SK-N-SH (cell line): ENCODE measurements at regions not wholly inside any gene's neighbourhood (a gene's known extent, or its start where the extent isn't known, plus 50 kb on each side); places are given as distances from the start of the nearest gene placed in this dataset.

Experiments
- CTCF ChIP-seq: fragments of 200-600 bp; sonication (generic); IDR thresholded peaks from 2 replicates; pipeline ENCODE4 v1.6.1; 2017; ENCODE audit warnings: antibody characterized with exemption, mild to moderate bottlenecking, moderate library complexity
- ELF1 ChIP-seq: IDR thresholded peaks from 2 replicates; pipeline ENCODE4 v1.4.0; 2012
- EP300 ChIP-seq, 2 experiments: IDR thresholded peaks; 2 replicates each; pipeline versions ENCODE4 v1.4.0 to v1.6.1; 2012; ENCODE audit warnings: borderline replicate concordance in 1 of 2, low read depth in 1 of 2, low read length in 1 of 2

DNA sequence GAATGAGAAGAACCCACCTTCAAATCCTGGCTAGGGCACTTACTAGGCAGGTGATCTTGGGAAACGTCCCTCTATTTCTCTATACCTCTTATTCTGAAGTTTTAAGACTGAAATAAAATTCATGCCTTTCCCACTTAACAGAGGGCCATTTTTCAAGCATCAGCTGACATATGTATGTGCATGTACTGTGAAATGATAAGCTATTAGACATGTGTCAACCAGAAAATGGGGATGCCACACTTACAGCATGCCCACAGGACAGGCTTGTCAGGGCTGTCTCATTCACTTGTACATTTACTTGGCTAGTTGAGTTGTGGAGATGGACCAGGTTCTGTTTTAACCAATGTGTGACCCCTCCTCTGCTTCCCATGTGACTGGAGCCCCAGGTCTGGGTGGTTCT lies 78.5 kb downstream of the C9orf152 start:
- TF ChIP-seq CTCF, result no peak
- no peak for TF ChIP-seq EP300 (IDR thresholded peaks at IDR 0.05; ENCODE audit: borderline replicate concordance in 1 of 2, low read depth in 1 of 2, low read length in 1 of 2)
- TF ChIP-seq ELF1, result no peak
